ENCODE measurements at regions not wholly inside any gene's neighbourhood (a gene's known extent, or its start where the extent isn't known, plus 50 kb on each side); places are given as distances from the start of the nearest gene placed in this dataset.
A peak's percentile ranks its signal among the peaks of the same experiment; 100 is the strongest.

DNA sequence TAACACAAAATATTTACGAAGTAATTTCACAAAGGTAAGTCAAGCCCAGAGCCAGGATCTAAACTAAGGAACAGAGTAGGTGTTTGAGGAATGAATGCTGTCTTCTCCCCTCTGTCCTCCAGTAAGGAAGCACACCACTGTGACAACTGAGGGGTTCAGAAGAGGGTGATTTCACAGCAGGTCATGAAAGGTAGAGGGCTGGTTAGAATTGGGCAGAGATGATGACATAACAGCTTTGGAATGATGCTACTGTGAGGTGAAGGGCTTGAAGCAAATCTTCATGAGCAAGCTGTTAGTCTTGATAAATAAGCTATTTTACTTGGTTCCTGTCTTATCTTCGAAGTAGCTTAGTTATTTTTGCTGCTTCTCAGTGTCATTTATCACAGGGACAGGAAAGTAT is 498.6 kb downstream of the FGF9 start:
- Histone ChIP-seq H3K9me3 (ENCODE audit: control insufficient read depth, insufficient read depth, low read depth, low read length) (no peaks in the 10 kb centered on the region), H3K36me3 (ENCODE audit: control insufficient read depth in 2 of 2, insufficient read depth in 1 of 2, low read length in 2 of 2) (no peaks in the 10 kb centered on the region), H3K4me1 (ENCODE audit: control insufficient read depth, insufficient read depth, low read length) (no peaks in the 10 kb centered on the region), H3K27ac (ENCODE audit: extremely low read depth, low read depth, low read length) (no peak overlapping the region), H3K4me3 (ENCODE audit: low read depth, low read length) (no peak overlapping the region)
- ChIA-PET CTCF (interaction anchor here (0.5 kb wide), 2 partner anchors 350 to 580 kb away, joined by 4 to 6 read pairs; no protein-coding TSS in a partner anchor), POLR2A (interaction anchor here (1.0 kb wide), 1 partner anchor 62 kb away, joined by 3 read pairs; no protein-coding TSS in a partner anchor)
- no peak for TF ChIP-seq ZNF169 (tag by site-specific recombination; IDR thresholded peaks at IDR 0.05)
- no peak for TF ChIP-seq GLI4 (tag by site-specific recombination; IDR thresholded peaks at IDR 0.05)
- no peak for TF ChIP-seq ZNF701 (tag by site-specific recombination; IDR thresholded peaks at IDR 0.05)
- TF ChIP-seq, protein P1, sequence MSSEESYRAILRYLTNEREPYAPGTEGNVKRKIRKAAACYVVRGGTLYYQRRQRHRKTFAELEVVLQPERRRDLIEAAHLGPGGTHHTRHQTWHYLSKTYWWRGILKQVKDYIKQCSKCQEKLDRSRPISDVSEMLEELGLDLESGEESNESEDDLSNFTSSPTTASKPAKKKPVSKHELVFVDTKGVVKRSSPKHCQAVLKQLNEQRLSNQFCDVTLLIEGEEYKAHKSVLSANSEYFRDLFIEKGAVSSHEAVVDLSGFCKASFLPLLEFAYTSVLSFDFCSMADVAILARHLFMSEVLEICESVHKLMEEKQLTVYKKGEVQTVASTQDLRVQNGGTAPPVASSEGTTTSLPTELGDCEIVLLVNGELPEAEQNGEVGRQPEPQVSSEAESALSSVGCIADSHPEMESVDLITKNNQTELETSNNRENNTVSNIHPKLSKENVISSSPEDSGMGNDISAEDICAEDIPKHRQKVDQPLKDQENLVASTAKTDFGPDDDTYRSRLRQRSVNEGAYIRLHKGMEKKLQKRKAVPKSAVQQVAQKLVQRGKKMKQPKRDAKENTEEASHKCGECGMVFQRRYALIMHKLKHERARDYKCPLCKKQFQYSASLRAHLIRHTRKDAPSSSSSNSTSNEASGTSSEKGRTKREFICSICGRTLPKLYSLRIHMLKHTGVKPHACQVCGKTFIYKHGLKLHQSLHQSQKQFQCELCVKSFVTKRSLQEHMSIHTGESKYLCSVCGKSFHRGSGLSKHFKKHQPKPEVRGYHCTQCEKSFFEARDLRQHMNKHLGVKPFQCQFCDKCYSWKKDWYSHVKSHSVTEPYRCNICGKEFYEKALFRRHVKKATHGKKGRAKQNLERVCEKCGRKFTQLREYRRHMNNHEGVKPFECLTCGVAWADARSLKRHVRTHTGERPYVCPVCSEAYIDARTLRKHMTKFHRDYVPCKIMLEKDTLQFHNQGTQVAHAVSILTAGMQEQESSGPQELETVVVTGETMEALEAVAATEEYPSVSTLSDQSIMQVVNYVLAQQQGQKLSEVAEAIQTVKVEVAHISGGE (tag by site-specific recombination; conservative IDR thresholded peaks at IDR 0.05; ENCODE audit: low read depth), result no peak
- no peak for TF ChIP-seq ZNF830 (tag by site-specific recombination; IDR thresholded peaks at IDR 0.05; ENCODE audit: low read depth)
- TF ChIP-seq, protein P2, sequence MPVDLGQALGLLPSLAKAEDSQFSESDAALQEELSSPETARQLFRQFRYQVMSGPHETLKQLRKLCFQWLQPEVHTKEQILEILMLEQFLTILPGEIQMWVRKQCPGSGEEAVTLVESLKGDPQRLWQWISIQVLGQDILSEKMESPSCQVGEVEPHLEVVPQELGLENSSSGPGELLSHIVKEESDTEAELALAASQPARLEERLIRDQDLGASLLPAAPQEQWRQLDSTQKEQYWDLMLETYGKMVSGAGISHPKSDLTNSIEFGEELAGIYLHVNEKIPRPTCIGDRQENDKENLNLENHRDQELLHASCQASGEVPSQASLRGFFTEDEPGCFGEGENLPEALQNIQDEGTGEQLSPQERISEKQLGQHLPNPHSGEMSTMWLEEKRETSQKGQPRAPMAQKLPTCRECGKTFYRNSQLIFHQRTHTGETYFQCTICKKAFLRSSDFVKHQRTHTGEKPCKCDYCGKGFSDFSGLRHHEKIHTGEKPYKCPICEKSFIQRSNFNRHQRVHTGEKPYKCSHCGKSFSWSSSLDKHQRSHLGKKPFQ (tag by site-specific recombination; IDR thresholded peaks at IDR 0.05), result no peak
- no peak for TF ChIP-seq ZNF404 (tag by site-specific recombination; IDR thresholded peaks at IDR 0.05)
- no peak for TF ChIP-seq ZNF354C (tag by site-specific recombination; IDR thresholded peaks at IDR 0.05; ENCODE audit: borderline replicate concordance, low read depth)
- TF ChIP-seq, protein P3, sequence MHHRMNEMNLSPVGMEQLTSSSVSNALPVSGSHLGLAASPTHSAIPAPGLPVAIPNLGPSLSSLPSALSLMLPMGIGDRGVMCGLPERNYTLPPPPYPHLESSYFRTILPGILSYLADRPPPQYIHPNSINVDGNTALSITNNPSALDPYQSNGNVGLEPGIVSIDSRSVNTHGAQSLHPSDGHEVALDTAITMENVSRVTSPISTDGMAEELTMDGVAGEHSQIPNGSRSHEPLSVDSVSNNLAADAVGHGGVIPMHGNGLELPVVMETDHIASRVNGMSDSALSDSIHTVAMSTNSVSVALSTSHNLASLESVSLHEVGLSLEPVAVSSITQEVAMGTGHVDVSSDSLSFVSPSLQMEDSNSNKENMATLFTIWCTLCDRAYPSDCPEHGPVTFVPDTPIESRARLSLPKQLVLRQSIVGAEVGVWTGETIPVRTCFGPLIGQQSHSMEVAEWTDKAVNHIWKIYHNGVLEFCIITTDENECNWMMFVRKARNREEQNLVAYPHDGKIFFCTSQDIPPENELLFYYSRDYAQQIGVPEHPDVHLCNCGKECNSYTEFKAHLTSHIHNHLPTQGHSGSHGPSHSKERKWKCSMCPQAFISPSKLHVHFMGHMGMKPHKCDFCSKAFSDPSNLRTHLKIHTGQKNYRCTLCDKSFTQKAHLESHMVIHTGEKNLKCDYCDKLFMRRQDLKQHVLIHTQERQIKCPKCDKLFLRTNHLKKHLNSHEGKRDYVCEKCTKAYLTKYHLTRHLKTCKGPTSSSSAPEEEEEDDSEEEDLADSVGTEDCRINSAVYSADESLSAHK (tag by site-specific recombination; IDR thresholded peaks at IDR 0.05), result no peak
- TF ChIP-seq GLIS1 (tag by site-specific recombination; IDR thresholded peaks at IDR 0.05), result no peak
- no peak for TF ChIP-seq ZNF214 (tag by site-specific recombination; IDR thresholded peaks at IDR 0.05; ENCODE audit: borderline replicate concordance)
- no peak for TF ChIP-seq ZBTB48 (tag by site-specific recombination; IDR thresholded peaks at IDR 0.05)
- no peak for TF ChIP-seq KLF16 (tag by site-specific recombination; IDR thresholded peaks at IDR 0.05)
- TF ChIP-seq ZNF785 (tag by site-specific recombination; IDR thresholded peaks at IDR 0.05), result no peak
- TF ChIP-seq MEIS1 (CRISPR knock-in tag; IDR thresholded peaks at IDR 0.05; ENCODE audit: borderline replicate concordance), result no peak
- TF ChIP-seq WT1 (tag by site-specific recombination; IDR thresholded peaks at IDR 0.05), result no peak

DNA sequence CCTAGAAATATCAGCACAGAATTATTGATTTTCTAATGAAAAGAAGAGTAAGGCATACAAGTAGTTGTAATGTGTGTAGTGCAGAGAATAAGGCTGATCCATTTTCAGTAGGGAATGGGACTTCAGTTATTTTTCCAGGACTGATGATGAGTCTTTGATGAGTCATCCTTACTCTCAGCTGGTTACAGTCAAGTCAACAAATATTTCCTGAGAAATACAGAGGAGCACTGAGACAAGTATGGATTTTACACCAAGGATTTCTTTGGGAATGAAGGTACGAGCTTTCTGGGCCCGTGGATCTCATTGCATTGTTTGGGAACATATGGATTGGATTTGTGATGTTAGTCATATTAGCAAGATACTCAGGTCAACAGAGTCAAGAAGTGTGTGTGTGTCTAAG is 502.7 kb downstream of the FGF9 start:
- H3K36me3 ChIP-seq (ENCODE audit: control insufficient read depth in 2 of 2, insufficient read depth in 1 of 2, low read length in 2 of 2), result no peaks in the 10 kb centered on the region
- no peaks in the 10 kb centered on the region for H3K9me3 ChIP-seq (ENCODE audit: control insufficient read depth, insufficient read depth, low read depth, low read length)
- TF ChIP-seq, protein P4, sequence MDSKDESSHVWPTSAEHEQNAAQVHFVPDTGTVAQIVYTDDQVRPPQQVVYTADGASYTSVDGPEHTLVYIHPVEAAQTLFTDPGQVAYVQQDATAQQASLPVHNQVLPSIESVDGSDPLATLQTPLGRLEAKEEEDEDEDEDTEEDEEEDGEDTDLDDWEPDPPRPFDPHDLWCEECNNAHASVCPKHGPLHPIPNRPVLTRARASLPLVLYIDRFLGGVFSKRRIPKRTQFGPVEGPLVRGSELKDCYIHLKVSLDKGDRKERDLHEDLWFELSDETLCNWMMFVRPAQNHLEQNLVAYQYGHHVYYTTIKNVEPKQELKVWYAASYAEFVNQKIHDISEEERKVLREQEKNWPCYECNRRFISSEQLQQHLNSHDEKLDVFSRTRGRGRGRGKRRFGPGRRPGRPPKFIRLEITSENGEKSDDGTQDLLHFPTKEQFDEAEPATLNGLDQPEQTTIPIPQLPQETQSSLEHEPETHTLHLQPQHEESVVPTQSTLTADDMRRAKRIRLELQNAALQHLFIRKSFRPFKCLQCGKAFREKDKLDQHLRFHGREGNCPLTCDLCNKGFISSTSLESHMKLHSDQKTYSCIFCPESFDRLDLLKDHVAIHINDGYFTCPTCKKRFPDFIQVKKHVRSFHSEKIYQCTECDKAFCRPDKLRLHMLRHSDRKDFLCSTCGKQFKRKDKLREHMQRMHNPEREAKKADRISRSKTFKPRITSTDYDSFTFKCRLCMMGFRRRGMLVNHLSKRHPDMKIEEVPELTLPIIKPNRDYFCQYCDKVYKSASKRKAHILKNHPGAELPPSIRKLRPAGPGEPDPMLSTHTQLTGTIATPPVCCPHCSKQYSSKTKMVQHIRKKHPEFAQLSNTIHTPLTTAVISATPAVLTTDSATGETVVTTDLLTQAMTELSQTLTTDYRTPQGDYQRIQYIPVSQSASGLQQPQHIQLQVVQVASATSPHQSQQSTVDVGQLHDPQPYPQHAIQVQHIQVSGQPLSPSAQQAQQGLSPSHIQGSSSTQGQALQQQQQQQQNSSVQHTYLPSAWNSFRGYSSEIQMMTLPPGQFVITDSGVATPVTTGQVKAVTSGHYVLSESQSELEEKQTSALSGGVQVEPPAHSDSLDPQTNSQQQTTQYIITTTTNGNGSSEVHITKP (tag by site-specific recombination; IDR thresholded peaks at IDR 0.05), result peak; percentile 43; the same call in 1 of the 2 replicates
- no peak for TF ChIP-seq ZNF10 (tag by site-specific recombination; IDR thresholded peaks at IDR 0.05)
- no peak overlapping the region for H3K27ac ChIP-seq (ENCODE audit: extremely low read depth, low read depth, low read length)
- CTCF ChIA-PET, result no interaction called here
- H3K4me1 ChIP-seq (ENCODE audit: control insufficient read depth, insufficient read depth, low read length), result no peaks in the 10 kb centered on the region
- H3K4me3 ChIP-seq (ENCODE audit: low read depth, low read length), result no peak overlapping the region
- POLR2A ChIA-PET, result no interaction called here
